ENCODE measurements at regions not wholly inside any gene's neighbourhood (a gene's known extent, or its start where the extent isn't known, plus 50 kb on each side); places are given as distances from the start of the nearest gene placed in this dataset.
A peak's percentile ranks its signal among the peaks of the same experiment; 100 is the strongest.

- BruUV-seq (replicated peaks): no TSS peak
- no peak for FAIRE-seq
- intact Hi-C loops (cut with micrococcal nuclease): no loop called here
- Histone ChIP-seq H4K20me1 (replicated peaks; ENCODE audit: control insufficient read depth, extremely low read depth, insufficient read depth, low read length) (no peaks in the 10 kb centered on the region), H2AFZ (ENCODE audit: low read depth, low read length) (no peak overlapping the region), H3K9me3 (replicated peaks; ENCODE audit: control insufficient read depth, insufficient read depth, low read length) (no peaks in the 10 kb centered on the region), H3K9ac (replicated peaks; ENCODE audit: extremely low read depth, insufficient read depth, low read length) (no peak overlapping the region), H3K4me1 (ENCODE audit: control insufficient read depth, extremely low read depth, insufficient read depth, low read length) (no peaks in the 10 kb centered on the region), H3K4me2 (ENCODE audit: insufficient read depth, low read length) (no peak overlapping the region), H3K27ac (ENCODE audit: insufficient read depth, low read depth, low read length) (no peak overlapping the region), H3K4me3 (replicated peaks in 1 of 3; ENCODE audit: insufficient read depth in 1 of 3, low read depth in 1 of 3, low read length in 3 of 3) (no peak overlapping the region), H3K9me1 (replicated peaks; ENCODE audit: control insufficient read depth, extremely low read depth, insufficient read depth, low read length) (no peaks in the 10 kb centered on the region), H3K79me2 (ENCODE audit: control insufficient read depth, insufficient read depth, low read length) (no peaks in the 10 kb centered on the region), H3K36me3 (ENCODE audit: control insufficient read depth in 2 of 2, extremely low read depth in 1 of 2, insufficient read depth in 2 of 2, low read length in 2 of 2) (no peaks in the 10 kb centered on the region), H3K27me3 (ENCODE audit: control insufficient read depth in 2 of 2, insufficient read depth in 2 of 2, low read length in 2 of 2) (no peaks in the 10 kb centered on the region)
- TF ChIP-seq FOS (IDR thresholded peaks at IDR 0.05; ENCODE audit: borderline replicate concordance, insufficient read depth, low read length) (no peak), MAX (IDR thresholded peaks at IDR 0.05; ENCODE audit: insufficient read depth, insufficient read length) (no peak), MYC (IDR thresholded peaks at IDR 0.05; ENCODE audit: low read depth, low read length) (no peak), POLR2A (IDR thresholded peaks at IDR 0.05; ENCODE audit: low read depth, low read length) (no peak), JUN (IDR thresholded peaks at IDR 0.05; ENCODE audit: borderline replicate concordance, insufficient read depth, insufficient read length, low read depth) (no peak), EZH2 (IDR thresholded peaks at IDR 0.05; ENCODE audit: borderline replicate concordance, low read depth, low read length, severe bottlenecking) (no peak), CTCF (IDR thresholded peaks at IDR 0.05; ENCODE audit: extremely low read depth in 1 of 2, insufficient read depth in 1 of 2, low read depth in 1 of 2, low read length in 2 of 2) (no peak), POLR2AphosphoS5 (IDR thresholded peaks at IDR 0.05; ENCODE audit: insufficient read depth, low read depth, low read length) (no peak), GATA2 (IDR thresholded peaks at IDR 0.05; ENCODE audit: insufficient read depth, insufficient read length, low read depth, low read length) (no peak)
- dilution Hi-C loops (cut with MboI; ENCODE audit: extremely low pct_ligation_motif_present, low sequenced_read_pairs): no loop called here
- DNase-seq (ENCODE audit: low read depth, low spot score): peak; percentile 1
- CTCF ChIA-PET: interaction anchor here (1.7 kb wide), 1 partner anchor 9 kb away, joined by 8 read pairs; no protein-coding TSS in a partner anchor
- POLR2A ChIA-PET: no interaction called here
Observed at GRCh38 chr6:132971676-132972075, 157.3 kb downstream of the RPS12 start.

Data from endothelial cell of umbilical vein (primary cell).